ENCODE measurements at regions not wholly inside any gene's neighbourhood (a gene's known extent, or its start where the extent isn't known, plus 50 kb on each side); places are given as distances from the start of the nearest gene placed in this dataset.

- ChIA-PET CTCF (no interaction called here), POLR2A (no interaction called here)
- peaks cover 17% of the 10 kb centered on the region for H3K9me3 Mint-ChIP-seq
- H3K36me3 Mint-ChIP-seq = peaks cover 3% of the 10 kb centered on the region; the same call in 1 of the 2 replicates
- no peak overlapping the region for H3K4me3 Mint-ChIP-seq
- TF ChIP-seq ZBTB21 (CRISPR knock-in tag; IDR thresholded peaks at IDR 0.05; ENCODE audit: borderline replicate concordance) (no peak), CREB1 (CRISPR knock-in tag; IDR thresholded peaks at IDR 0.05) (no peak), ZNF512 (CRISPR knock-in tag; IDR thresholded peaks at IDR 0.05; ENCODE audit: borderline replicate concordance) (no peak), SOX15 (CRISPR knock-in tag; IDR thresholded peaks at IDR 0.05) (no peak), ZNF281 (CRISPR knock-in tag; IDR thresholded peaks at IDR 0.05) (no peak), AR (CRISPR knock-in tag; IDR thresholded peaks at IDR 0.05) (no peak), RELA (CRISPR knock-in tag; IDR thresholded peaks at IDR 0.05; ENCODE audit: borderline replicate concordance) (no peak), EMX1 (CRISPR knock-in tag; IDR thresholded peaks at IDR 0.05) (no peak), ZNF138 (CRISPR knock-in tag; conservative IDR thresholded peaks at IDR 0.05) (no peak), NFYB (CRISPR knock-in tag; conservative IDR thresholded peaks at IDR 0.05; ENCODE audit: low read depth) (no peak), FOXP1 (CRISPR knock-in tag; IDR thresholded peaks at IDR 0.05; ENCODE audit: borderline replicate concordance) (no peak), CTCF (IDR thresholded peaks at IDR 0.05) (no peak), ZNF232 (CRISPR knock-in tag; IDR thresholded peaks at IDR 0.05) (no peak), ZNF425 (CRISPR knock-in tag; conservative IDR thresholded peaks at IDR 0.05) (no peak)
- no peak overlapping the region for H3K27ac Mint-ChIP-seq
- ATAC-seq = no peak
- DNase-seq (ENCODE audit: low spot score) = no peak
- H3K27me3 Mint-ChIP-seq (ENCODE audit: low read depth) = no peaks in the 10 kb centered on the region; the same call in 1 of the 2 replicates
- no peaks in the 10 kb centered on the region for H3K4me1 Mint-ChIP-seq
Measured at GRCh38 chr18:51433881-51434280, 236.4 kb upstream of the MEX3C start.
